GM12878 (cell line): ENCODE measurements at regions not wholly inside any gene's neighbourhood (a gene's known extent, or its start where the extent isn't known, plus 50 kb on each side); places are given as distances from the start of the nearest gene placed in this dataset.
A peak's percentile ranks its signal among the peaks of the same experiment; 100 is the strongest.

ENCODE experiments used
- ATAC-seq: fragments of 200-7000 bp; cut with Tn5 transposase; 3 replicates; pipeline ENCODE4 v1.9.1; 2020; ENCODE audit warnings: mild to moderate bottlenecking, moderate library complexity
- BruUV-seq: library from RNA; stranded (reverse); fragments of 400-500 nt; replicated peaks from 2 replicates; lab custom pipeline; 2021; lab: Mats Ljungman, UMichigan
- CTCF ChIA-PET: fragments of 300-600 bp; sonication (Branson Sonifier 250); formaldehyde crosslinking; extraction: SDS; loops from one replicate; lab custom pipeline; 2021; ENCODE audit warnings: inconsistent platforms; lab: Yijun Ruan, JAX
- POLR2A ChIA-PET: fragments of 350-600 bp; formaldehyde crosslinking; extraction: SDS; loops from one replicate; lab custom pipeline; 2021; ENCODE audit warnings: inconsistent platforms; lab: Charles Lee
- RAD21 ChIA-PET: fragments of 300-600 bp; sonication (Branson Sonifier 250); formaldehyde crosslinking; loops from one replicate; lab custom pipeline; 2023; ENCODE audit warnings: antibody characterized with exemption; ENCODE audit not compliant: unreplicated experiment; lab: Charles Lee
- SMC1A ChIA-PET: fragments of 300-600 bp; sonication (Branson Sonifier 250); formaldehyde crosslinking; loops from one replicate; lab custom pipeline; 2023; ENCODE audit not compliant: unreplicated experiment, uncharacterized antibody; lab: Charles Lee
- DNase-seq: peaks from one replicate; pipeline ENCODE4 v3.0.0-alpha.2; 2011; ENCODE audit warnings: low read depth, low spot score
- FAIRE-seq: peaks from 3 replicates; lab custom pipeline; 2011; peaks lifted over from hg19 to GRCh38; lab: Jason Lieb, UNC
- H2AFZ ChIP-seq: 2 replicates; pipeline ENCODE4 v1.6.0; 2011; ENCODE audit warnings: low read depth, low read length, control low read depth; ENCODE audit not compliant: control insufficient read depth
- H3K27ac ChIP-seq: 2 replicates; pipeline ENCODE4 v1.5.1; 2011; ENCODE audit warnings: control low read depth; ENCODE audit not compliant: control insufficient read depth, insufficient read depth
- H3K27me3 ChIP-seq, 2 experiments: replicated peaks in 1 of 2; 2 replicates each; pipeline versions ENCODE4 v1.6.0 to v1.6.1; 2011; ENCODE audit warnings: low read length in 1 of 2; ENCODE audit not compliant: control insufficient read depth in 2 of 2, insufficient read depth in 2 of 2
- H3K36me3 ChIP-seq, 2 experiments: 2 replicates each; pipeline ENCODE4 v1.5.1; 2011; ENCODE audit warnings: low read length in 1 of 2; ENCODE audit not compliant: control insufficient read depth in 2 of 2, insufficient read depth in 2 of 2
- H3K4me1 ChIP-seq: 2 replicates; pipeline ENCODE4 v1.6.1; 2011; ENCODE audit warnings: mild to moderate bottlenecking, low read length, moderate library complexity, mixed read lengths; ENCODE audit not compliant: control insufficient read depth, insufficient read depth
- H3K4me2 ChIP-seq: 2 replicates; pipeline ENCODE4 v1.6.0; 2011; ENCODE audit warnings: control low read depth; ENCODE audit not compliant: control insufficient read depth, insufficient read depth
- H3K4me3 ChIP-seq: fragments of 200-600 bp; sonication (generic); 2 replicates; pipeline ENCODE4 v1.5.1; 2016
- H3K79me2 ChIP-seq: 2 replicates; pipeline ENCODE4 v1.6.0; 2011; ENCODE audit warnings: low read length; ENCODE audit not compliant: control insufficient read depth, insufficient read depth
- H3K9ac ChIP-seq: 2 replicates; pipeline ENCODE4 v1.8.0; 2011; ENCODE audit warnings: low read length, control low read depth, mixed read lengths; ENCODE audit not compliant: control insufficient read depth, insufficient read depth
- H3K9me3 ChIP-seq: replicated peaks from 3 replicates; pipeline ENCODE4 v1.5.1; 2011; ENCODE audit warnings: mild to moderate bottlenecking, low read length; ENCODE audit not compliant: control insufficient read depth, insufficient read depth
- H4K20me1 ChIP-seq: 2 replicates; pipeline ENCODE4 v1.6.0; 2011; ENCODE audit not compliant: control insufficient read depth, insufficient read depth
- ASH2L ChIP-seq: fragments of 300-600, 200-600 bp; sonication (generic); IDR thresholded peaks from 2 replicates; pipeline ENCODE4 v1.6.1; 2017; ENCODE audit warnings: low read depth, mild to moderate bottlenecking, borderline replicate concordance
- BHLHE40 ChIP-seq, 2 experiments: fragments of 450-650 bp in 1 of 2; IDR thresholded peaks; 2 replicates each; pipeline ENCODE4 v1.6.1; 2011 to 2017; ENCODE audit warnings: low read depth in 2 of 2, borderline replicate concordance in 1 of 2, improper control_type of control experiment in 1 of 2, low read length in 1 of 2, mild to moderate bottlenecking in 1 of 2
- CREM ChIP-seq: IDR thresholded peaks from 2 replicates; pipeline ENCODE4 v1.6.1; 2014; ENCODE audit warnings: antibody characterized with exemption, low read depth
- ETV6 ChIP-seq, 2 experiments: fragments of 450-650 bp in 1 of 2; IDR thresholded peaks in 1 of 2; conservative IDR thresholded peaks in 1 of 2; 2 replicates each; pipeline ENCODE4 v1.6.1; 2014; ENCODE audit warnings: antibody characterized with exemption in 1 of 2, borderline replicate concordance in 1 of 2, low read depth in 1 of 2, mild to moderate bottlenecking in 1 of 2, moderate library complexity in 1 of 2
- EZH2 ChIP-seq: IDR thresholded peaks from 2 replicates; pipeline ENCODE4 v1.6.1; 2012; ENCODE audit warnings: low read depth, mild to moderate bottlenecking, control low read depth, inconsistent platforms, low read length, borderline replicate concordance; ENCODE audit not compliant: control insufficient read depth
- LARP7 ChIP-seq: fragments of 450-650 bp; IDR thresholded peaks from 2 replicates; pipeline ENCODE4 v1.6.1; 2017; ENCODE audit warnings: mild to moderate bottlenecking
- MEF2B ChIP-seq: fragments of 450-650 bp; IDR thresholded peaks from 2 replicates; pipeline ENCODE4 v1.6.1; 2018; ENCODE audit warnings: mild to moderate bottlenecking, moderate library complexity; ENCODE audit not compliant: partially characterized antibody, poor library complexity, severe bottlenecking
- NBN ChIP-seq: fragments of 450-650 bp; IDR thresholded peaks from 2 replicates; pipeline ENCODE4 v1.6.1; 2016
- NFYA ChIP-seq: IDR thresholded peaks from 2 replicates; pipeline ENCODE4 v1.6.1; 2011; ENCODE audit warnings: low read depth, mild to moderate bottlenecking, low read length, improper control_type of control experiment, borderline replicate concordance
- NR2F1 ChIP-seq: fragments of 450-650 bp; conservative IDR thresholded peaks from 2 replicates; pipeline ENCODE4 v1.6.1; 2017; ENCODE audit warnings: mild to moderate bottlenecking
- RAD21 ChIP-seq: IDR thresholded peaks from 2 replicates; pipeline ENCODE4 v1.6.1; 2011; ENCODE audit warnings: mild to moderate bottlenecking, low read depth, low read length, moderate library complexity; ENCODE audit not compliant: insufficient read depth
- RB1 ChIP-seq: fragments of 450-650 bp; formaldehyde crosslinking; IDR thresholded peaks from 2 replicates; pipeline ENCODE4 v1.6.1; 2017; ENCODE audit warnings: mild to moderate bottlenecking, borderline replicate concordance
- SIN3A ChIP-seq: IDR thresholded peaks from 2 replicates; pipeline ENCODE4 v1.6.1; 2012; ENCODE audit warnings: low read depth, low read length, improper control_type of control experiment
- SREBF2 ChIP-seq: IDR thresholded peaks from 2 replicates; pipeline ENCODE4 v1.6.1; 2012; ENCODE audit warnings: mild to moderate bottlenecking, low read length
- ZNF24 ChIP-seq: fragments of 450-650 bp; IDR thresholded peaks from 2 replicates; pipeline ENCODE4 v1.6.1; 2017; ENCODE audit warnings: antibody characterized with exemption, mild to moderate bottlenecking
- ZNF274 ChIP-seq: IDR thresholded peaks from one replicate; pipeline ENCODE4 v1.8.0; 2011; ENCODE audit not compliant: insufficient read length, insufficient read depth
- ZZZ3 ChIP-seq: IDR thresholded peaks from 2 replicates; pipeline ENCODE4 v1.6.1; 2011; ENCODE audit warnings: low read depth; ENCODE audit not compliant: control insufficient read depth, insufficient read length
- WGBS: methylation state at CpG from one replicate; pipeline ENCODE4 v1.1.6; 2016; ENCODE audit warnings: low lambda C conversion rate; ENCODE audit not compliant: insufficient replicate concordance, insufficient coverage; ENCODE audit errors: missing lambda C conversion rate; 5-methylcytosine and 5-hydroxymethylcytosine counted together
- in situ Hi-C: fragments of 300-500 bp; cut with MboI; formaldehyde crosslinking; loops from 9 replicates; pipeline ENCODE4 v1.14.3; 2018; ENCODE audit warnings: mixed read lengths
- intact Hi-C: fragments of 100-400 bp; cut with micrococcal nuclease; formaldehyde crosslinking; loops from one replicate; pipeline ENCODE4 v1.14.2; 2022; ENCODE audit not compliant: unreplicated experiment
- TF ChIP-seq, protein P1 (sequence below), 3 experiments: IDR thresholded peaks in 2 of 3; conservative IDR thresholded peaks in 1 of 3; 2 replicates each; pipeline ENCODE4 v1.5.1; 2011; ENCODE audit warnings: low read depth in 3 of 3, low read length in 3 of 3, mild to moderate bottlenecking in 3 of 3, control low read depth in 2 of 3, moderate library complexity in 2 of 3, inconsistent platforms in 1 of 3, mixed read lengths in 1 of 3; ENCODE audit not compliant: control insufficient read depth in 2 of 3, insufficient read depth in 1 of 3; ENCODE audit errors: extremely low read depth in 1 of 3
- TF ChIP-seq, protein P2 (sequence below): fragments of 450-650 bp; IDR thresholded peaks from 2 replicates; pipeline ENCODE4 v1.6.1; 2014; ENCODE audit warnings: mild to moderate bottlenecking
- TF ChIP-seq, protein P3 (sequence below): IDR thresholded peaks from 2 replicates; pipeline ENCODE4 v1.6.1; 2012; ENCODE audit warnings: low read length, inconsistent platforms

DNA sequence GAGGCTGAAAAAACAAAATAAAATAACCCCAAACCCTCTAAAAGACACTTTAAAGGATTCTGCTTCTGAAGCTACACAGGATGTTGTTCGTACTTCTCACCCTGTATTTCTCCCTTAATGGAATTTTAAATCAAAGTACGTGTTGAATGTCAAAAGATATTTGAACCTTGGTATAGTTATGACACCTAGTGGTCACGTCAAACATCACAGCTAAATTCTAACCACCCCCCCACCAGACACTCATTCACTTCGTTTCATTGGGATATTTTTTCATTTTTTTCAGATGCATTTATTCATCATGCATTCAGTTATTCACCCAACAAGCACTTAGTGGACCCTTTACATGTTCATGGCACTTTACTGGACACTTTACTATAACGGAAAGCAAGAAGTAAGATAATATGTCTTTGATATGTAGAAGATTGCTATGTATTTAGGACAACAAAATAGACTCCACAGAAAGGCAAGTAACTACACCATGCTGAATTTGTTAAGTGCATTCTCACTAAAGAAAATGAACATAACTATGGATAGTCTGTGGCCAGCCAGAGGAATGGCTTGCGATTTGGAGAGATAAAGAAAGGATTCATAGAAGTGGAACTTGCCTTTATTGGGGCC is 62.5 kb upstream of the GPR174 start (continued):
- TF ChIP-seq ZNF24 (peak; percentile 94), RAD21 (peak; percentile 83), RB1 (peak; percentile 40; the same call in 1 of the 2 replicates), SREBF2 (no peak), NBN (no peak), EZH2 (no peak), ZZZ3 (no peak), NR2F1 (no peak), MEF2B (no peak)
- TF ChIP-seq, protein P1, sequence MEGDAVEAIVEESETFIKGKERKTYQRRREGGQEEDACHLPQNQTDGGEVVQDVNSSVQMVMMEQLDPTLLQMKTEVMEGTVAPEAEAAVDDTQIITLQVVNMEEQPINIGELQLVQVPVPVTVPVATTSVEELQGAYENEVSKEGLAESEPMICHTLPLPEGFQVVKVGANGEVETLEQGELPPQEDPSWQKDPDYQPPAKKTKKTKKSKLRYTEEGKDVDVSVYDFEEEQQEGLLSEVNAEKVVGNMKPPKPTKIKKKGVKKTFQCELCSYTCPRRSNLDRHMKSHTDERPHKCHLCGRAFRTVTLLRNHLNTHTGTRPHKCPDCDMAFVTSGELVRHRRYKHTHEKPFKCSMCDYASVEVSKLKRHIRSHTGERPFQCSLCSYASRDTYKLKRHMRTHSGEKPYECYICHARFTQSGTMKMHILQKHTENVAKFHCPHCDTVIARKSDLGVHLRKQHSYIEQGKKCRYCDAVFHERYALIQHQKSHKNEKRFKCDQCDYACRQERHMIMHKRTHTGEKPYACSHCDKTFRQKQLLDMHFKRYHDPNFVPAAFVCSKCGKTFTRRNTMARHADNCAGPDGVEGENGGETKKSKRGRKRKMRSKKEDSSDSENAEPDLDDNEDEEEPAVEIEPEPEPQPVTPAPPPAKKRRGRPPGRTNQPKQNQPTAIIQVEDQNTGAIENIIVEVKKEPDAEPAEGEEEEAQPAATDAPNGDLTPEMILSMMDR (IDR thresholded peaks at IDR 0.05 in 2 of 3, conservative IDR thresholded peaks at IDR 0.05 in 1 of 3; ENCODE audit: control insufficient read depth in 2 of 3, extremely low read depth in 1 of 3, insufficient read depth in 1 of 3, low read depth in 3 of 3, low read length in 3 of 3), result peak; percentile 54 to 82 (median 63); a peak in 5 of 6 replicates
- TF ChIP-seq, all 136 proteins: peak for 10

DNA sequence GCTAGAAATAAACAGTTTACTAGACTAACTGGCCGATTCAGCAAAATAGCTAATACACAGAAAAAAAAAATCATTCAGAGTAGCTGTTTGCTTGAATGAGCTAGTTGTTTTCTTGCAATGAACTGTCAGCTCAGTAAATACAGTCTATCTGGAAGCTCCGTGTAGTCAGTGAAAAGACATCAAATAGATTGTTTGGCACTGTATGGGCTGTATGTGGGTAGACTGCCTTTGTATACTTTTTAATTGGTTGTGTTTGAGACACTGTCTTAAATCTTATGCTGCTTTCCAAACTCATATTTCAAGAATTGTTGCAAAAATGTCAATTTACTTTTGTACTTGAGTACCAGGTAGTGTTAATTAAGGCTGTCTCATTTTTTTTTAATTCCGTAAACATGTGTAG is 61.6 kb upstream of the GPR174 start:
- H3K4me3 ChIP-seq, result no peak overlapping the region
- H3K4me1 ChIP-seq, result no peaks in the 10 kb centered on the region
- FAIRE-seq, result no peak
- H4K20me1 ChIP-seq, result no peaks in the 10 kb centered on the region
- H3K9me3 ChIP-seq, result no peaks in the 10 kb centered on the region; the same call in 2 of the 3 replicates
- ChIA-PET CTCF (interaction anchor here (0.7 to 3.9 kb wide), 16 partner anchors 17 to 1054 kb away, joined by 3 to 39 read pairs (median 4); partner anchors contain the start of gene GPR174), RAD21 (interaction anchor here (0.8 to 6.0 kb wide), 19 partner anchors 24 to 526 kb away, joined by 3 to 54 read pairs (median 11); partner anchors contain the start of gene GPR174), POLR2A (no interaction called here), SMC1A (interaction anchor here (0.7 to 6.8 kb wide), 19 partner anchors 13 to 528 kb away, joined by 3 to 69 read pairs (median 10); partner anchors contain the start of gene P2RY10)
- in situ Hi-C loops (no loop called here), intact Hi-C loops (loop anchor here (1.0 to 10.0 kb wide), 9 partner anchors 64 to 948 kb away; partner anchors contain the start of gene TAF9B)
- no peaks in the 10 kb centered on the region for H3K27me3 ChIP-seq
- no TSS peak for BruUV-seq
- 56% methylated on average over 3 of the region's 3 CpGs for WGBS
- H3K9ac ChIP-seq, result no peak overlapping the region
- no peaks in the 10 kb centered on the region for H3K79me2 ChIP-seq
- no peak for DNase-seq
- no peak overlapping the region for H2AFZ ChIP-seq
- peak; percentile 34; the same call in 2 of the 3 replicates for ATAC-seq
- no peak overlapping the region for H3K4me2 ChIP-seq
- H3K27ac ChIP-seq, result no peak overlapping the region
- H3K36me3 ChIP-seq, result no peaks in the 10 kb centered on the region
- TF ChIP-seq BHLHE40 (IDR thresholded peaks at IDR 0.05; ENCODE audit: borderline replicate concordance in 1 of 2, low read depth in 2 of 2, low read length in 1 of 2) (no peak), LARP7 (no peak), CREM (no peak), NFYA (no peak), SIN3A (no peak), ASH2L (no peak), ZZZ3 (no peak), ZNF274 (no peak), ETV6 (conservative IDR thresholded peaks at IDR 0.05 in 1 of 2, IDR thresholded peaks at IDR 0.05 in 1 of 2; ENCODE audit: borderline replicate concordance in 1 of 2, low read depth in 1 of 2) (no peak)
- TF ChIP-seq, protein P2, sequence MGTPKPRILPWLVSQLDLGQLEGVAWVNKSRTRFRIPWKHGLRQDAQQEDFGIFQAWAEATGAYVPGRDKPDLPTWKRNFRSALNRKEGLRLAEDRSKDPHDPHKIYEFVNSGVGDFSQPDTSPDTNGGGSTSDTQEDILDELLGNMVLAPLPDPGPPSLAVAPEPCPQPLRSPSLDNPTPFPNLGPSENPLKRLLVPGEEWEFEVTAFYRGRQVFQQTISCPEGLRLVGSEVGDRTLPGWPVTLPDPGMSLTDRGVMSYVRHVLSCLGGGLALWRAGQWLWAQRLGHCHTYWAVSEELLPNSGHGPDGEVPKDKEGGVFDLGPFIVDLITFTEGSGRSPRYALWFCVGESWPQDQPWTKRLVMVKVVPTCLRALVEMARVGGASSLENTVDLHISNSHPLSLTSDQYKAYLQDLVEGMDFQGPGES, result no peak
- TF ChIP-seq, protein P3, sequence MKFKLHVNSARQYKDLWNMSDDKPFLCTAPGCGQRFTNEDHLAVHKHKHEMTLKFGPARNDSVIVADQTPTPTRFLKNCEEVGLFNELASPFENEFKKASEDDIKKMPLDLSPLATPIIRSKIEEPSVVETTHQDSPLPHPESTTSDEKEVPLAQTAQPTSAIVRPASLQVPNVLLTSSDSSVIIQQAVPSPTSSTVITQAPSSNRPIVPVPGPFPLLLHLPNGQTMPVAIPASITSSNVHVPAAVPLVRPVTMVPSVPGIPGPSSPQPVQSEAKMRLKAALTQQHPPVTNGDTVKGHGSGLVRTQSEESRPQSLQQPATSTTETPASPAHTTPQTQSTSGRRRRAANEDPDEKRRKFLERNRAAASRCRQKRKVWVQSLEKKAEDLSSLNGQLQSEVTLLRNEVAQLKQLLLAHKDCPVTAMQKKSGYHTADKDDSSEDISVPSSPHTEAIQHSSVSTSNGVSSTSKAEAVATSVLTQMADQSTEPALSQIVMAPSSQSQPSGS, result no peak
